ENCODE measurements at regions not wholly inside any gene's neighbourhood (a gene's known extent, or its start where the extent isn't known, plus 50 kb on each side); places are given as distances from the start of the nearest gene placed in this dataset.
A peak's percentile ranks its signal among the peaks of the same experiment; 100 is the strongest.

- TF ChIP-seq, protein P1, sequence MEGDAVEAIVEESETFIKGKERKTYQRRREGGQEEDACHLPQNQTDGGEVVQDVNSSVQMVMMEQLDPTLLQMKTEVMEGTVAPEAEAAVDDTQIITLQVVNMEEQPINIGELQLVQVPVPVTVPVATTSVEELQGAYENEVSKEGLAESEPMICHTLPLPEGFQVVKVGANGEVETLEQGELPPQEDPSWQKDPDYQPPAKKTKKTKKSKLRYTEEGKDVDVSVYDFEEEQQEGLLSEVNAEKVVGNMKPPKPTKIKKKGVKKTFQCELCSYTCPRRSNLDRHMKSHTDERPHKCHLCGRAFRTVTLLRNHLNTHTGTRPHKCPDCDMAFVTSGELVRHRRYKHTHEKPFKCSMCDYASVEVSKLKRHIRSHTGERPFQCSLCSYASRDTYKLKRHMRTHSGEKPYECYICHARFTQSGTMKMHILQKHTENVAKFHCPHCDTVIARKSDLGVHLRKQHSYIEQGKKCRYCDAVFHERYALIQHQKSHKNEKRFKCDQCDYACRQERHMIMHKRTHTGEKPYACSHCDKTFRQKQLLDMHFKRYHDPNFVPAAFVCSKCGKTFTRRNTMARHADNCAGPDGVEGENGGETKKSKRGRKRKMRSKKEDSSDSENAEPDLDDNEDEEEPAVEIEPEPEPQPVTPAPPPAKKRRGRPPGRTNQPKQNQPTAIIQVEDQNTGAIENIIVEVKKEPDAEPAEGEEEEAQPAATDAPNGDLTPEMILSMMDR (IDR thresholded peaks at IDR 0.05), result no peak
- DNase-seq (ENCODE audit: low spot score), result no peak
- Histone ChIP-seq H3K27ac (peak overlapping the region; percentile 24 to 51), H3K4me3 (peak overlapping the region; percentile 80)
Measured at GRCh38 chr1:47709872-47710231, 272.0 kb downstream of the FOXD2 start.

DNA sequence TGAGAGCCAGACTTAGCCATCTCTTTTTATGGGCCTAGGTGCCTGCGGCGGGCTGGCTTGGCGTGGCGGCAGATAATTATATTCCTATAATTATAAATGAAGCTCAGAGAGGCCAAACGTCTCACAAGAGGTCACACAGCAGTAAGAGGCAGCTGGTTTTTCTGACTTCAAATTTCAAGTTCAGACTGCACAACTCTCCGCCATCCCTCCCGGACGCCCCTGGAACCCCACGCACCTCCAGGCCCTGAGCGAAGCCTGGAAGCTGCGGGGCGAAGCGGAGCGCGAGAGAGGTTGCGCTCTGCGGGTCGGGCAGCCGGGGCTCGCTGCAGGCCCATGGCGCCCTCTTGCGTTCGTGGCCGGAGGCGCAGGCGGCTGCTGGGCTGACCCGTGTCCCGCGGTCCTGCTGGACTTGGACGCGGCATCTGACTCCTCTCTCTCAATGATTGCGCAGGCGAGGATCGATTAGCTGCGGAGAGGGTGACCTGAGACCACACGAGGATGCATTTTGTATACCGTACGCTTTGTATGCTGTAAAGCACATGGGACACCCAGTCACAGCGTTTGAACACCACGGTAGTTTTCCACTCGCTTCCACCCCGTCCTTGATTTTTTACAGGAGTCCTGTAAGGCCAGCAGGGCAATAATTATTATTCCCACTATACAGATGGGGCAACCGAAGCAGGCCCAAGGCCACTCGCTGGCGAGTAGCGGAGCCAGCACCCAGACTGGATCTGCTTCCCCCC lies 272.7 kb downstream of the FOXD2 start:
- peak overlapping the region in 1 of 2 donors; percentile 51 for H3K27ac ChIP-seq
- DNase-seq (ENCODE audit: low spot score), result peak; percentile 82
- peak overlapping the region; percentile 80 for H3K4me3 ChIP-seq
- TF ChIP-seq, protein P1 (IDR thresholded peaks at IDR 0.05), result peak; percentile 98

All from coronary artery (tissue), 2 donors.